A673 (cell line): ENCODE measurements at regions not wholly inside any gene's neighbourhood (a gene's known extent, or its start where the extent isn't known, plus 50 kb on each side); places are given as distances from the start of the nearest gene placed in this dataset.

Experiments used
- BruUV-seq: library from RNA; stranded (reverse); fragments of 400-500 nt; replicated peaks from 2 replicates; lab custom pipeline; 2021; lab: Mats Ljungman, UMichigan
- CTCF ChIA-PET: fragments of 300-600 bp; sonication (Branson Sonifier 250); formaldehyde crosslinking; loops from one replicate; lab custom pipeline; 2022; ENCODE audit warnings: antibody characterized with exemption; lab: Charles Lee
- POLR2A ChIA-PET: fragments of 300-600 bp; sonication (Branson Sonifier 250); formaldehyde crosslinking; loops from one replicate; lab custom pipeline; 2022; ENCODE audit warnings: antibody characterized with exemption; ENCODE audit not compliant: low non-redundant PET; lab: Charles Lee
- DNase-seq: peaks from one replicate; pipeline ENCODE4 v3.0.0-alpha.2; 2015; ENCODE audit warnings: low spot score
- H3K27ac ChIP-seq: fragments of 200-600 bp; sonication (generic); 2 replicates; pipeline ENCODE4 v1.5.1; 2016; ENCODE audit warnings: mixed run types, low read depth, mild to moderate bottlenecking, mixed read lengths, antibody characterized with exemption, low read length; ENCODE audit not compliant: poor library complexity, severe bottlenecking
- H3K27me3 ChIP-seq: fragments of 200-600 bp; sonication (generic); replicated peaks from 2 replicates; pipeline ENCODE4 v1.6.1; 2017; ENCODE audit warnings: mixed run types, low read depth, mild to moderate bottlenecking, mixed read lengths, antibody characterized with exemption, low read length; ENCODE audit not compliant: insufficient read depth, poor library complexity
- H3K36me3 ChIP-seq: fragments of 200-600 bp; sonication (generic); 2 replicates; pipeline ENCODE4 v1.6.1; 2016; ENCODE audit warnings: mixed run types, mild to moderate bottlenecking, mixed read lengths, antibody characterized with exemption, low read length; ENCODE audit not compliant: insufficient read depth, poor library complexity, severe bottlenecking
- H3K4me1 ChIP-seq: fragments of 200-600 bp; sonication (generic); 2 replicates; pipeline ENCODE4 v1.6.1; 2017; ENCODE audit warnings: mixed run types, mild to moderate bottlenecking, mixed read lengths, antibody characterized with exemption, low read length; ENCODE audit not compliant: insufficient read depth, poor library complexity, severe bottlenecking
- H3K4me3 ChIP-seq: fragments of 200-600 bp; sonication (generic); 2 replicates; pipeline ENCODE4 v1.5.1; 2016; ENCODE audit warnings: low read depth, mixed run types, mild to moderate bottlenecking, mixed read lengths, low read length; ENCODE audit not compliant: poor library complexity, severe bottlenecking
- H3K9me3 ChIP-seq: fragments of 200-600 bp; sonication (generic); 2 replicates; pipeline ENCODE4 v1.6.1; 2016; ENCODE audit warnings: mixed run types, low read depth, mild to moderate bottlenecking, mixed read lengths, antibody characterized with exemption, low read length; ENCODE audit not compliant: poor library complexity, severe bottlenecking
- EZH2 ChIP-seq: fragments of 200-600 bp; sonication (generic); IDR thresholded peaks from 2 replicates; pipeline ENCODE4 v1.6.1; 2017; ENCODE audit warnings: borderline replicate concordance, low read depth, mild to moderate bottlenecking, mixed read lengths, antibody characterized with exemption, low read length; ENCODE audit not compliant: poor library complexity, severe bottlenecking
- intact Hi-C: fragments of 100-400 bp; cut with micrococcal nuclease; formaldehyde crosslinking; loops from one replicate; pipeline ENCODE4 v1.10.0; 2022; ENCODE audit not compliant: unreplicated experiment
- TF ChIP-seq, protein P1 (sequence below): fragments of 300-800, 200-600 bp; sonication (generic); conservative IDR thresholded peaks from 2 replicates; pipeline ENCODE4 v1.5.1; 2017; ENCODE audit warnings: low read depth, mild to moderate bottlenecking, antibody characterized with exemption, low read length, moderate library complexity, mixed read lengths

DNA sequence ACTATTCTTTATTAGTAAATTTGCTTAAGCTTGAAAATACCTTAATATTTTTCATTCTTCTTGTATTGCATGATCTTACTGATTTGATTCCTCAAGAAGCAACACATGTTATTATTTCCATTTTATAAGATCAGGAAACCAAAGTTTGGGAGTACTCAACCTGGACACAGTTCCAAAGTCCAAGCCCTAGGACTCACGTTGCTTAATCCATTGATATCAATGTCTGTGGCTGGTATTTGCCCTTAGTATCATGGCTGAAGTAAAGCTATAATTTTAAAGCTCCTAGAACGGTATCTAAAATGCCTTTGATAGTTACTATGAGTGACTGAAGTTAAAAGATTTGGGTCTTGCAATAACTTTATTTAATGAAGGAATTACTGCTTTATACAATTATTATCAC lies 1045.3 kb downstream of the TUSC7 start:
- Histone ChIP-seq H3K9me3 (no peaks in the 10 kb centered on the region), H3K27me3 (no peaks in the 10 kb centered on the region), H3K4me3 (no peak overlapping the region), H3K27ac (no peak overlapping the region), H3K36me3 (no peaks in the 10 kb centered on the region), H3K4me1 (no peaks in the 10 kb centered on the region)
- BruUV-seq: no TSS peak
- POLR2A ChIA-PET: no interaction called here
- CTCF ChIA-PET: no interaction called here
- intact Hi-C loops: no loop called here
- no peak for TF ChIP-seq EZH2
- no peak for DNase-seq

DNA sequence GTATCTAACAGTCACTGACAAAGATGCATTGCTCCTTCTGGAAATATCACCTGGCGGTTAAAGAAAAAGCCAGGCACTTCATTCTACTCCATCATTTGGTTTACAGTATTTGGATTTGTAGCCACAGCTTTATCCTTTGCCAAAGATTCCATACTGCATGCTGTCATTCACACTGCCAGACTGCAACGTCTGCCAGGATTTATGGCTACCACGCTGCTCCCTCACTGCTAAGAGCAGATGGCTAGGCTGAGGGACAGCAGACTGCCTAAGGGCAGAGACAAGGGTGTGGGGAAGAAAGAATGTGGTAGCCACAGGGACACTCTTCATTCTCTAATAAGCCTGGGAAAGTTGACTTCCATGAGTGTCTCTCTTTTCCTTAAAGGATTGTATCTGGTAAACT lies 1047.0 kb downstream of the TUSC7 start:
- CTCF ChIA-PET: no interaction called here
- BruUV-seq: no TSS peak
- H3K4me1 ChIP-seq: no peaks in the 10 kb centered on the region
- TF ChIP-seq EZH2: no peak
- TF ChIP-seq, protein P1, sequence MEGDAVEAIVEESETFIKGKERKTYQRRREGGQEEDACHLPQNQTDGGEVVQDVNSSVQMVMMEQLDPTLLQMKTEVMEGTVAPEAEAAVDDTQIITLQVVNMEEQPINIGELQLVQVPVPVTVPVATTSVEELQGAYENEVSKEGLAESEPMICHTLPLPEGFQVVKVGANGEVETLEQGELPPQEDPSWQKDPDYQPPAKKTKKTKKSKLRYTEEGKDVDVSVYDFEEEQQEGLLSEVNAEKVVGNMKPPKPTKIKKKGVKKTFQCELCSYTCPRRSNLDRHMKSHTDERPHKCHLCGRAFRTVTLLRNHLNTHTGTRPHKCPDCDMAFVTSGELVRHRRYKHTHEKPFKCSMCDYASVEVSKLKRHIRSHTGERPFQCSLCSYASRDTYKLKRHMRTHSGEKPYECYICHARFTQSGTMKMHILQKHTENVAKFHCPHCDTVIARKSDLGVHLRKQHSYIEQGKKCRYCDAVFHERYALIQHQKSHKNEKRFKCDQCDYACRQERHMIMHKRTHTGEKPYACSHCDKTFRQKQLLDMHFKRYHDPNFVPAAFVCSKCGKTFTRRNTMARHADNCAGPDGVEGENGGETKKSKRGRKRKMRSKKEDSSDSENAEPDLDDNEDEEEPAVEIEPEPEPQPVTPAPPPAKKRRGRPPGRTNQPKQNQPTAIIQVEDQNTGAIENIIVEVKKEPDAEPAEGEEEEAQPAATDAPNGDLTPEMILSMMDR: no peak
- H3K4me3 ChIP-seq: no peak overlapping the region
- H3K27me3 ChIP-seq: no peaks in the 10 kb centered on the region
- no peaks in the 10 kb centered on the region for H3K9me3 ChIP-seq
- no peak for DNase-seq
- intact Hi-C loops: no loop called here
- no peaks in the 10 kb centered on the region for H3K36me3 ChIP-seq
- H3K27ac ChIP-seq: no peak overlapping the region
- POLR2A ChIA-PET: no interaction called here

DNA sequence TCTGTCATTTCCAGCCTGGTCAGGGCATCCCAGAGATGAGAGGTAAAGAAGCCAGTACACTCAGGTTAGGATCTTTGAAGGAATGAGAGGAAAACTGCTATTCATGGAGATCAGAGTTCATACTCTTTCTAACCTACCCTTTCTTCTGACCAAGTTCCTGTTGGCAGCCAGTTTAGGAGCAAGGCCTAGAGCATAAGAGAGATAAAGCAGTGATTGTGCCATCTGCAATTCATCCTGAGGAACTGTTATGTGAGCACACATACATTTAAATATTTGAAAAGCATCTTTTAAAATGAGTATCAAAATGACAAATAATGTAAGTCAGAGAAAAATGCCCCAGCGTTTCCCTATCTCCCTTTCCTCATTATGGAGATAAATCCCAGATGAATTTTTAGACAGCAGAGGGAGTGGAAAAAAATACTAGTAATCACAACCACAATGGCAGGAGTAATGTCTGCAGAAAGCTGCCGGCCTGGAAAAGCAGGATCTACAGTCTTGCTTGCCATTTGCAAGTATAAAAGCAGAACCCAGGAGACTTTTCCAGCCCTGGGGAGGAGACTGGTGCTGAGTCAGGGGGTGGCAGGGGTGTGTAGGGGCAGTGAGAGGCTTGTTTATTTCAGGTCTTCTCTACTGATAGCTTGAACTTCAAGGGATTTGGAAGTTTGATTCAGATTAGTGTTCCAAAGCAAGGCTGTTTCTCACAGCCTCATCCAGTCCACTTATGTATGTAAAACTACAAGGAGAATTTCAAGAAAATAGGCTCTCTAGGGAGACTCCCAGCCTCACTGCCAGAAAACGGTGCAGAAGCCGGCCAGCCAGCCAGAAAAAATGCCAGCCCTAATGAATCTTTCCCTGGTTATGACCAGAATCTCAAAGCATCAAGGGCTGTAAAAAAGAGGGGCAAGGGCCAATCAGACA lies 1052.4 kb downstream of the TUSC7 start:
- no peak for DNase-seq
- ChIA-PET CTCF (no interaction called here), POLR2A (no interaction called here)
- no TSS peak for BruUV-seq
- H3K27me3 ChIP-seq: no peaks in the 10 kb centered on the region
- no peaks in the 10 kb centered on the region for H3K4me1 ChIP-seq
- TF ChIP-seq, protein P1: no peak
- TF ChIP-seq EZH2: no peak
- no peak overlapping the region for H3K4me3 ChIP-seq
- H3K27ac ChIP-seq: no peak overlapping the region
- intact Hi-C loops: no loop called here
- H3K36me3 ChIP-seq: no peaks in the 10 kb centered on the region
- H3K9me3 ChIP-seq: no peaks in the 10 kb centered on the region

DNA sequence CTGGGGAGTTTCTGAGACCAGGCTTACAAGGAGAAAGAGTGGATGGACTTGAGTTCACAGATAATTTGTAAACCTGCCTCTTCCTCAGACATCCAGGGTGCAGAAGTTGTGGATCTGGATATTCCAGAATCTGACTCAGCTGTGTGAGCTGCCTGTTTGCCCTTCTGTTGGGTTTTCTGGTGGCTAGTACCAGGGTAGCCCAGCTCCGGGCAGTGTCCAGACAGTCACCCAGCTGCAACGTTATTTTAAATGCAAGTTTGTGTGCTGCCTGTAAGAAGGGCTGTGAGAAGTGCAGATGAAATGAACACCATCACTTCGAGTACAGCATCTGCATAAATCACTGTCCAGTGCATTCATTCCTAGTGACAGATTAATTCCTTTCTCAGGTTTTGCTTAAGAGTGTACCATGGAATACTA lies 1053.0 kb downstream of the TUSC7 start:
- no peaks in the 10 kb centered on the region for H3K36me3 ChIP-seq
- BruUV-seq: no TSS peak
- no peaks in the 10 kb centered on the region for H3K27me3 ChIP-seq
- ChIA-PET POLR2A (no interaction called here), CTCF (no interaction called here)
- TF ChIP-seq EZH2: no peak
- TF ChIP-seq, protein P1: no peak
- DNase-seq: no peak
- H3K4me1 ChIP-seq: no peaks in the 10 kb centered on the region
- H3K4me3 ChIP-seq: no peak overlapping the region
- H3K27ac ChIP-seq: no peak overlapping the region
- intact Hi-C loops: no loop called here
- no peaks in the 10 kb centered on the region for H3K9me3 ChIP-seq
